ENCODE measurements at regions not wholly inside any gene's neighbourhood (a gene's known extent, or its start where the extent isn't known, plus 50 kb on each side); places are given as distances from the start of the nearest gene placed in this dataset.
"Not testable (repeated sequence)": the region's sequence is repeated elsewhere in the genome, so short reads cannot be mapped to it uniquely, and the experiment has no call there.

DNA sequence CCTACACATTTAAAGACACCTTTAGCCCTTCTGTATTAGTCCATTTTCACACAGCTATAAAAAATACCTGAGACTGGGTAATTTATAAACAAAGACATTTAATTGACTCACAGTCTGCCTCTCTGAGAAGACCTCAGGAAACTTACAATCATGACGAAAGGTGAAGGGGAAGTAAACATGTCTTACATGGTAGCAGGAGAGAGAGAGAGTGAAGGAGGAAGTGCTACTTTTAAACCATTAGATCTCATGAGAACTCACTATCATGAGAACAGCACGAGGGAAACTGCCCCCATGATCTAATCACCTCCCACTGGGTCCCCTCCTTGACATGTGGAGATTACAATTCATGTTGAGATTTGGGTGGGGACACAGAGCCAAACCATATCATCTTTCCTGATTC lies 946.6 kb downstream of the SLC4A3 start:
- Mint-ChIP-seq H3K4me1 (no peaks in the 10 kb centered on the region), H3K9me3 (no peaks in the 10 kb centered on the region), H3K36me3 (no peaks in the 10 kb centered on the region), H3K27ac (no peak overlapping the region), H3K27me3 (no peaks in the 10 kb centered on the region), H3K4me3 (no peak overlapping the region)
- no peak for DNase-seq

DNA sequence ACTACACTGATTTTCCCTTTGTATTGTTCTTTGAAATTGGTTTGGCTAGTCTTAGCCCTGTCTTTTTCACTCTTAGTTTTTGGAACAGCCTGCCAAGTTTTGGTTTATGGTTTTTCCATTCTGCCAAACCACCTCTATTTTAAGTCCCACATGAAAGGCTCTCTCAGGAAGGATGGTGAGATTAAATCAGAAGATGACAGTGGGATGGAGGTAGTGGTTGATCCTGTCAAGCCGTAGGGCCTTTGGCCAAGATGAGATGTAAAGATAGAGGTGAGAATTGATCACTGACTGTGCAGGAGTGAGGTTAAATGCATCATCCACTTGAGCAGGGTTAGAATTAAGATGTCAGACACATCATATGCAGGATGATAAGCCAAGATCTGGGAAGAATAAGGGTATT lies 948.5 kb downstream of the SLC4A3 start:
- no peaks in the 10 kb centered on the region for H3K27me3 Mint-ChIP-seq
- H3K27ac Mint-ChIP-seq: no peak overlapping the region
- no peaks in the 10 kb centered on the region for H3K4me1 Mint-ChIP-seq
- no peak for DNase-seq
- H3K9me3 Mint-ChIP-seq: no peaks in the 10 kb centered on the region
- no peak overlapping the region for H3K4me3 Mint-ChIP-seq
- no peaks in the 10 kb centered on the region for H3K36me3 Mint-ChIP-seq

DNA sequence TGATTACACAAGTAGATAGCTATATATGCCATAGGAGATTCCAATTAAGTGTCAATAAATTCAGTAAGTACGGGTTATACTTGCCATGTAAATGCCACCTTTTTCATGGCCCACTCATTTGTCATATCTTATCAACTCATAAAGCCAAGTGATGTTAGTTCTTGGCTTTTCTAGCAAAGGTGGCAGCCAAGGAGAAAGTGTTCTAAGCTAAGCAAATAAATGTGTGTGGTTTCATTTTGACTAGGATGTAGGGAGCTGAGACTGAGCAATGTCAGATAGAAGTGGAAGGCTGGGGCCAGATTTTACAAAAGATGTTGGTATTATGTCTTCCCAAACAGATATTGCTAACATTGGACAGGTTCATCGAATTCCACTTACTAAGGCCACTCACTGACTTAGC lies 952.0 kb downstream of the SLC4A3 start:
- no peaks in the 10 kb centered on the region for H3K36me3 Mint-ChIP-seq
- no peaks in the 10 kb centered on the region for H3K27me3 Mint-ChIP-seq
- DNase-seq: no peak
- no peak overlapping the region for H3K27ac Mint-ChIP-seq
- no peaks in the 10 kb centered on the region for H3K9me3 Mint-ChIP-seq
- no peak overlapping the region for H3K4me3 Mint-ChIP-seq
- H3K4me1 Mint-ChIP-seq: no peaks in the 10 kb centered on the region

DNA sequence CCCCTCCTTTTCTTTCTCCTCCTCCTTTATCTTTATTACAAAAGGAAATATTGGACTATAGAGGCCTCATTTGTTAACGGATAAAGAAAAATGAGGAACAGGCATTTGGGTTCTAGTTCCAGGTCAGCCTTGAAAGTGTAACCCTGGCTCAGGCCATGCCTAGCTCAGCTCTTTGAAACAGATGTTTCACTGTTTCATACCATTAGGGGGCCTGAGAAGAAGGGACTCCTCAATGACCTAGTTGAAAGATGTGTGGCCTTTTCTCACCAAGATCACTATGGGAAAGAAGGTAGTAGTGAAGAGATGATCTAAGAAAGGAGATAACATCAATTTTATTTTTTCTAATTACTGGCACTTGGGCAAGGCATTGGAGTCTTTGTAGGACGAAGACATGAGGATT lies 952.7 kb downstream of the SLC4A3 start:
- no peaks in the 10 kb centered on the region for H3K4me1 Mint-ChIP-seq
- H3K27ac Mint-ChIP-seq: no peak overlapping the region
- H3K4me3 Mint-ChIP-seq: no peak overlapping the region
- no peaks in the 10 kb centered on the region for H3K36me3 Mint-ChIP-seq
- no peak for DNase-seq
- H3K9me3 Mint-ChIP-seq: no peaks in the 10 kb centered on the region
- H3K27me3 Mint-ChIP-seq: no peaks in the 10 kb centered on the region

DNA sequence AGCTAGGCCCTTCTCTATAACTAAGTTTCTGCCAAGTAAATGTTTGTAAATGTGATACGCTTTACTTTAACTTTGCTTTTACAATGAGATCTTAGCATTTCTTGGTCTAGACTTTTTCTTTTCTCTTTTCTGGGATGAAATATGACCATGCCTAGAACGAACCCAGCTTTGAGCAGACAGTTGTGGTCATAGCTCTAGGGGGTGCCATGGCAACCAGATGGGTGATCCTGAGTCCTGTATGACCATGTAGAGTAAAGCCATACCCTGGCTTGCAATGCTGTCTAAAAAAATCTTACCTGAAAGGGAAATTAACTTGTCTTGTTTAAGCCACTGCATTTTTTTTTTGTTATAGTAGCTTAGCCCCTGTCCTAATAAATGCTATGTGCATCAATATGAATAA lies 956.3 kb downstream of the SLC4A3 start:
- Mint-ChIP-seq H3K27me3 (no peaks in the 10 kb centered on the region), H3K36me3 (no peaks in the 10 kb centered on the region), H3K4me3 (no peak overlapping the region), H3K27ac (no peak overlapping the region), H3K9me3 (no peaks in the 10 kb centered on the region), H3K4me1 (no peaks in the 10 kb centered on the region)
- DNase-seq: no peak

DNA sequence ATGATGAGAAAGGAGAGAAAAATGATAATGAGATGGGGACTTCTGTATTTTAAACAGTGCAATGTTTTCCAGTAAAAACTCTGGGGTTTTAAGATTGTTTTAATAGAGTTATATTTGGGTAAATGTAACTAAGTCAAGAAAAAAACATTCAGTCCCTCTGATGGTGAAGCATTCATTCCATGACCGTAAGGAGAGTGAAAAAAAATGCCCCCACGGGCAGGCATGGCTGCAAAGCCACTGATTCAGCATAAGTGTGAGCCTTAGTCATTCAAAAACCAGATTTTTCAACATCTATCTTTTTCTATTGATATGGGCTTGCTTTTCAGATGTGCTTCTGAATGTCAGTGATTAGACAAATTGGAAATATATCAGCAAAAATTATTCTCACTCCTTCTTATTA lies 957.8 kb downstream of the SLC4A3 start:
- H3K27me3 Mint-ChIP-seq: no peaks in the 10 kb centered on the region
- H3K9me3 Mint-ChIP-seq: no peaks in the 10 kb centered on the region
- DNase-seq: no peak
- no peak overlapping the region for H3K27ac Mint-ChIP-seq
- H3K4me3 Mint-ChIP-seq: no peak overlapping the region
- no peaks in the 10 kb centered on the region for H3K36me3 Mint-ChIP-seq
- no peaks in the 10 kb centered on the region for H3K4me1 Mint-ChIP-seq

DNA sequence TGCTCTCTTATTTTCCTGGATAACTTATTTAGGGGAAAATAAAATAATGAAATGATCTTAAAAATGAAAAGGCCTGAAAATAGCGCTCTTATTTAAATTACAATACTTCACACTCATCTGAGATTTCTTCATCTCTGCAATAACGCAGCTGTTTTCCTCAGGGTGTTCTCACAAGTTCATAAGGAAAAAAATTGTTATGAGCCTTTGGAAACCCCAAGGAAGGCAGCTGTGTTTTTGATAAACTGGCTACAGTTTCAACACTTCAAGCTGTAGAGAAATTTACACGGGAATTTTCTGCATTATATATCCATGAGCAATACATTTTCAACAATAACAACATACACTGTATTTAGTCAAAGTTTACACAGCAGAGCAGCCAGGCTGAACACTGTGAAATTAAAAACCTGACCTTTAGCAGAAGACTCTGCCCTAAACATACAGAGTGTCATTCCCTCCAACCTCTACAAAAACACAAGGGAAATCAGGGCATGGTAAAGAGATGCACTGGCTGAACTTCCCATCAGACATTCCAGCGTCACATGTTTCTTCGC lies 959.6 kb downstream of the SLC4A3 start:
- peaks cover 2% of the 10 kb centered on the region for H3K9me3 Mint-ChIP-seq
- H3K36me3 Mint-ChIP-seq: no peaks in the 10 kb centered on the region
- no peak for DNase-seq
- no peak overlapping the region for H3K4me3 Mint-ChIP-seq
- H3K4me1 Mint-ChIP-seq: no peaks in the 10 kb centered on the region
- H3K27me3 Mint-ChIP-seq: no peaks in the 10 kb centered on the region
- no peak overlapping the region for H3K27ac Mint-ChIP-seq

DNA sequence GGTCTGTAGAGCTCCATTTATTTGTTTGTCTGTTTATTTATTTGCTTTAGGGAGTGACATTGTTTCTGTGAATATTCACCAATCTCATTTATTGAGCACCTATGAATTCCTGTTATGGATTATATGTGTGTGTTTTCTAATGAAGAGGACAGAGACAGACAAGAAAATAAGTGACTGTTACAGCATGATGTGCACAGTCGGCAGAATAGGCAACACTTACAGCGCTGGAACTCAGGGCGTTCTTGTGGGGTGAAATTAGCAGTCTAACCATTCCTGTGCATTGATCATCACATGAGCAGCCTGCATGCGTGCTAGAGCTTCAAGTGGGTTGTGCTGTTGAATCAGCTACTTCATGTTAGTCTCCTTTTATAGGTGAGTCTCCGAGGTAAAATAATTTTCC lies 960.7 kb downstream of the SLC4A3 start:
- Mint-ChIP-seq H3K9me3 (peaks cover 2% of the 10 kb centered on the region), H3K27ac (no peak overlapping the region), H3K4me1 (no peaks in the 10 kb centered on the region)

DNA sequence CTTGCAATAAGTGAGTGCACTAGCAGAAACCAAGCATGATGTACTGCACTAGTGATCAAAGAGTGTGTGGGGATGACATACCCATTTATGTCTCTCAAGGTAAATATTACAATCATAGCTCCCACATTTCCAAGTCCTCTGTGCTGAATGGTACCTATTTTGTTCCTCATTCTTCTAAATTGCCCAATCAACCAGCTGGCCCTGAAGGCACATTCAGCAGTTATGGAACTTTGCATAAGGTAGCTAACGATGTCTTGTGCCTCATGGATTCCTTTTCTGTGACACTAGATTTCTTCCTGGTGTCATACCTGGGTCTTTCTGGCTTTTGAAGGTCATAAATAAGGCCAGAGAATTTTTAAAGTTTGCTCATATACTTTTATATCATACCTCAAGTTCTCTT lies 963.0 kb downstream of the SLC4A3 start:
- DNase-seq: no peak
- H3K36me3 Mint-ChIP-seq: no peaks in the 10 kb centered on the region
- H3K27ac Mint-ChIP-seq: no peak overlapping the region
- H3K4me1 Mint-ChIP-seq: no peaks in the 10 kb centered on the region
- no peak overlapping the region for H3K4me3 Mint-ChIP-seq
- H3K9me3 Mint-ChIP-seq: peaks cover 3% of the 10 kb centered on the region
- no peaks in the 10 kb centered on the region for H3K27me3 Mint-ChIP-seq

More for the DNA sequence above, 960.7 kb downstream of the SLC4A3 start:
- Mint-ChIP-seq H3K27me3 (no peaks in the 10 kb centered on the region), H3K4me3 (no peak overlapping the region), H3K36me3 (no peaks in the 10 kb centered on the region)
- no peak for DNase-seq

DNA sequence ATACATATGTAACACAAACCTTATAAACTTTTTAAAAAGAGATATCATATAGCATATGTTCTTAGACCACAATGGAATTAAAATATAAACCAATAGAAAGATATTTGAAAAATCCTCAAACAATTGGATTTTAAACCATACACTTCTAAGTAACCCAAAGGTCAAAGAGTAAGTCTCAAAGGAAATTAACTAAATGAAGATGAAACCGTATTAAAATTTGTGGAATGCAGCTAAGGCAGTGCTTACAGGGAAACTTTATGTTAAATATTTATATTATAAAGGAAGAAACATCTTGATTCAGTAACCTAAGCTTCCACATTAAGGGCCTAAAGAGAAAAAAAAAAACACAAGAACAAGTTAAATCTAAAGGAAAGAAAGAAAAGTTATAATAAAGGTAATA lies 966.1 kb downstream of the SLC4A3 start:
- H3K36me3 Mint-ChIP-seq: no peaks in the 10 kb centered on the region
- H3K4me1 Mint-ChIP-seq: no peaks in the 10 kb centered on the region
- H3K9me3 Mint-ChIP-seq: peaks cover 6% of the 10 kb centered on the region
- DNase-seq: no peak
- H3K27me3 Mint-ChIP-seq: no peaks in the 10 kb centered on the region
- no peak overlapping the region for H3K27ac Mint-ChIP-seq
- no peak overlapping the region for H3K4me3 Mint-ChIP-seq

DNA sequence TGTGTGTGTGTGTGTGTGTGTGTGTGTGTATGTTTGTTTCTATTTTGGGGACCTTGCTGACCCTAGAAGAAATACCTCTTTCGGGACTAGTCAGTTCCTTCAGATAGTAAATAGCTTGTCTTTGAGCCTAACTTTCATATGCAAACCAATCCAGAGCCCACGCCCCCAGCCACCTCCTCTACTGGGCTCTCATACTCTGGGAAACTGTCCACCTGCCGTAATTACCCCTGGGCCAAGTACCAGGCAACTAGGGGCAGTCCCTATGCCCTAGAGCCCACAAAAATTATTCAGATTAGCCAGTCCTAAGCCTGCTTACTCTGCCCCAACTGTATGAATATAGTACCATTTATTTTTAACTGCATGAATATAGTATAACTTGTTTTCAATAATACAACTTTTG lies 970.4 kb downstream of the EPHA4 start:
- Mint-ChIP-seq H3K36me3 (no peaks in the 10 kb centered on the region), H3K4me1 (no peaks in the 10 kb centered on the region), H3K27me3 (peaks cover 4% of the 10 kb centered on the region), H3K4me3 (no peak overlapping the region), H3K27ac (no peak overlapping the region), H3K9me3 (no peaks in the 10 kb centered on the region)
- DNase-seq: no peak

DNA sequence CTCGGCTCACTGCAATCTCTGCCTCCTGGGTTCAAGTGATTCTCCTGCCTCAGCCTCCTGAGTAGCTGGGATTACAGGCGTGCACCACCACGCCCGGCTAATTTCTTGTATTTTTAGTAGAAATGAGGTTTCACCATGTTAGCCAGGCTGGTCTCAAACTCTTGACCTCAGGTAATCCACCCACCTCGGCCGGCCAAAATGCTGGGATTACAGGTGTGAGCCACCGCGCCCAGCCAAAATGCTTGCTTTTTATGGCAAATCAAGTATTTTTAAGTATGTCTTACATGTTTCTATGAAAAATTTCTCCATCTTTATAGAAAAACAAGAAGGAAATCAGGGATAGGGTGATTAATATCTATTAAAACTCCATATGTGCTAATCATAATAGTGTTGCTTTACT lies 959.1 kb downstream of the EPHA4 start:
- not testable (repeated sequence) for H3K27me3 Mint-ChIP-seq, H3K36me3 Mint-ChIP-seq, H3K27ac Mint-ChIP-seq, DNase-seq, H3K4me1 Mint-ChIP-seq, H3K4me3 Mint-ChIP-seq, H3K9me3 Mint-ChIP-seq

DNA sequence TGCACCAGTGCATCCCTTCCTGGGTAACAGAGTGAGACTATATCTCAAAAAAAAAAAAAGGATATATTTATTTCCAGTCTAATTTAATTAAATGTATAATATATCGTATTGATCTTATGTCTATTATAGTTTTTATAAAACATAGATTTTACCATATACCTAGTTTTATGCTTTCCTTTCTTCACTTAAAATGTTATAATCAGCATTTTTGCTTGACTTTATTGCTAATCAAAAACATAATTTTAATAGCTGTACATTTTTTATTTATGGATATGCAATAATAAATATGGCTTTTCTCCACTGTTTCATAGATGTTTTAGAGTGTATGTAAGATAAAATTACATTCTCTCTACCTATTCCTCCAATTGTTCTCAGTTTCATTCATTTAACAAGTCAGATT lies 958.0 kb downstream of the EPHA4 start:
- no peaks in the 10 kb centered on the region for H3K27me3 Mint-ChIP-seq
- H3K9me3 Mint-ChIP-seq: no peaks in the 10 kb centered on the region
- H3K36me3 Mint-ChIP-seq: no peaks in the 10 kb centered on the region
- no peak overlapping the region for H3K27ac Mint-ChIP-seq
- H3K4me3 Mint-ChIP-seq: no peak overlapping the region
- DNase-seq: no peak
- no peaks in the 10 kb centered on the region for H3K4me1 Mint-ChIP-seq

DNA sequence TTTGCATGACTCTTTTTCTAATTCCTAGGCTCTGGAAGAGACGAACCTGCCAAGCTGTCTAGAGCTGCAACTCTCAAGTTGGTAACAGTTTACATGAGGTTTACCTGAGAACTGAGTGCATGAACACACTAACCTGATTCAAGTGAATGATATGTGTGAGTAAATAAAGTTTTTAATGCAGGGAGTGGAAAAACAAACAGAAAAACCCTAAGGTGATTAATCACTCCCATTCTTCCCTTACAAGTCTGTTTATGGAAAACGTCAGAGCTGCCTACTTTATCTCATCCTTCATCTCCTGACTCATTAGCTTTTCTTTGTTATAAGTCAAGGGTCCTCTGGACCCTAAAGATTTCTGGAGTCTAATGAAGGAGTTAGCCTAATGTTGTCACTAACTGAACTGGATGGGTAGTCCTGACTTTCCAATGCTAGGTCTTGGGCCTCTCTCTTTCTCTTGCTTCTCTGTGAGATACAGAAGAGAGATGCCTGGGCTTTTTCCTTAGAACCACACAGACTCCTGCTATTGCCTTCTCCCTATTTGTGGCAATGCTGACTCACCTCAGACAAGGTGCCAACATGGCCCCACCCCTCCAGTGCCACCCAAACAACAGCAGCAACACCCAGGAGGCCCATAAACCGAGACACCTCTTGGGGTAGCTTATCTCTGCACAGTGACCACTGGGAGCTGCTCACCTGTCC lies 952.4 kb downstream of the EPHA4 start:
- Mint-ChIP-seq H3K36me3 (no peaks in the 10 kb centered on the region), H3K27me3 (no peaks in the 10 kb centered on the region), H3K4me1 (no peaks in the 10 kb centered on the region), H3K4me3 (no peak overlapping the region), H3K9me3 (no peaks in the 10 kb centered on the region), H3K27ac (no peak overlapping the region)
- DNase-seq: no peak

DNA sequence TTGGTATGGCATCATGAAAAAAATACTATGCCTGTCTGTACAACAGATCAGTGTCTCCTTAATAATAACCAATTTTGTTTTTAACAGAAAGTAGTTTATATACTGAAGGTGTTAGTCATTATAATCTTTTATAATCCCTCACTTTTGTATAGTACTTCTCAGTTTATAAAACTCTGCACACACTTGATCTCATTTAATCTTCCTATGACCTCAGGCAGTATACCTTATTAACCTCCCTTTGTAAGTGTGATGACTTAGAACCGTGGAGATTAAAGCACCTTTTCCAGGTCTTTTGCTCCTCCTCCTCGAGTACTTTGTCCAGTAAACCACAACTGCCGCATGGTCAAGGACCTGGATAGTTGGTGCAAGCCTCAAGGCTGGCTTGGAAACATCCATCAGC lies 945.5 kb downstream of the EPHA4 start:
- no peak overlapping the region for H3K4me3 Mint-ChIP-seq

DNA sequence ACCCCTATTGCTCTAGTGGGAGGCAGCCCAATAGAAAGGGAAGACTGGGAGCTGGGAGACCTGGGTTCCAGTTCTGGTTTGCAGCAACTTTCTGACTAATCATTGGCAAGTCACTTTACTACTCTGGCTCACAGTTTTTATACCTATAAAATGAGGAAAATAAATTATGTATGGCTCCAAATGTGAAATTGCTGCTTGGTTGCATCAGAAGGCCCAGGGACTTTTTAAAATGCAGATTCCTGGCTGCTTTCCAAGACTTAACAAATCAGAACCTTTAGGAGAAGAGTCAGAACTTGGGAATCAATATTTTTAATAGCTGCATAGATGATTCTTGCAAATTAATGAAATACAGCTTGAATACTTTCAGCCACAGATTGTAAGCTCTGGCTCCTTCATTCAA lies 943.9 kb downstream of the EPHA4 start:
- H3K27me3 Mint-ChIP-seq: no peaks in the 10 kb centered on the region
- no peak overlapping the region for H3K27ac Mint-ChIP-seq
- H3K9me3 Mint-ChIP-seq: no peaks in the 10 kb centered on the region
- H3K4me1 Mint-ChIP-seq: no peaks in the 10 kb centered on the region
- no peak for DNase-seq
- H3K36me3 Mint-ChIP-seq: no peaks in the 10 kb centered on the region
- H3K4me3 Mint-ChIP-seq: no peak overlapping the region

More for the DNA sequence above, 945.5 kb downstream of the EPHA4 start:
- Mint-ChIP-seq H3K36me3 (no peaks in the 10 kb centered on the region), H3K4me1 (no peaks in the 10 kb centered on the region), H3K9me3 (no peaks in the 10 kb centered on the region), H3K27ac (no peak overlapping the region), H3K27me3 (no peaks in the 10 kb centered on the region)
- no peak for DNase-seq

All from activated naive CD8-positive, alpha-beta T cell treated with anti-CD3 and anti-CD28 coated beads for 36 hours (primary cell).